ENCODE measurements at regions not wholly inside any gene's neighbourhood (a gene's known extent, or its start where the extent isn't known, plus 50 kb on each side); places are given as distances from the start of the nearest gene placed in this dataset.

DNA sequence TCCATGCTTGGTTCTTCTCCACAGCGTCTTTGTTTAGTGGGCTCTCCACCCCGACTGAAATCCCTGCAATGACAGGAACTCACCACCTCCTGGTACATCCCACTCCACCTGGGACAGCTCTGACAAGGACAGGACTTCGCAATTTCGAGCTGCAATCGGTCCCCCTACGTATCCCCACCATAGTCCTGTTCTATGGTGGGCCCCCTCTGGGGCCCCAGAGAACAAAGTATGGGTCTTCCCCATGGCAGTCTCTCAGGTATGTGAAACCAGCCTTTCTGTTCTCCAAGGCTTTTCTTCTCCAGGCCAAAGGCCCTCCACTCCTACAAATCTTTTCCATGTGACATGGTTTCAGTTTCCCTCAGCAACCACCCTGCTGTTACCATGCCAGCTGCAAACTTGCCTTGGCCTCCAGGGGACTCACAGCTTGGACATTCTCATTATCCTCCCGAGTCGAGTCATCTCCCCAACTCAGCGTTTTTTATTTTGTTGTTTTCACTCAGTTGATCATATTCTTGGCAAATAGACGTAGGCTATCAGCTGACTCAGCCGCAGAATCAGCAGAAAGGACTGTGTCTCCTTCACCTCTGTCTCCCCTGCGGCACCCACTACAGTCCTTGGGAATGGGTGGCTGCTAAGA lies 233.3 kb downstream of the OPA1 start:
- no peak for DNase-seq (ENCODE audit: low read depth in 2 of 3, low spot score in 2 of 3)

DNA sequence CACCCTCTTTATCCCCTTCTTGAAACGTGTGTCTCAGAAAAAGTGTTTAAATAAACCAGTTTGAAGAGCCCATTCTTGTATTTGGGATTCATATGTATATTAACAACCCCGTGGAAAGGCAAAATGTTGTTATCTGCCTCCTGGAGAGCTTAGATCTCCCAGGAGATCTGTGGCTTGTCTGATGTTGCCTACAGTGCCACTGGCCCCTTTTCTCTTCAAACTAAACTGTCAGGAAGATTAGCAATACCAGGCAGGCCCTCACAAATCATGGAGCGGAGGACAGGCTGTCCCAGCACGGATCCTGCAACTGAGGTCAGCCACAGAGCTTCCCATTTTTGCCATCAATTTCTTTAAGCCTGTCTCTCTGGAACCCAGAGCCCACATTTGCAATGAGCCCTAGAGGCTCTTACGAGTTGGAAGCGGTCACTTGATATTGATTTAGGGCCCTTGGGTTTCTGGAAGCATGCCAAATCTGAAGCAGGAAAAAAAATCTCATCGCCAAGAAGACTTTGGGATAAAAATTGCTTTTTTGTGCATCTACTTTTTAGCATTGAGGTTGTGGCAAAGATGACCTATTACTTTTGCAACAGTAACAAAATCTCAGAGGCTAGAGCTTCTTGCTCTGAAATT lies 234.1 kb downstream of the OPA1 start:
- no peak for DNase-seq (ENCODE audit: low read depth in 2 of 3, low spot score in 2 of 3)

DNA sequence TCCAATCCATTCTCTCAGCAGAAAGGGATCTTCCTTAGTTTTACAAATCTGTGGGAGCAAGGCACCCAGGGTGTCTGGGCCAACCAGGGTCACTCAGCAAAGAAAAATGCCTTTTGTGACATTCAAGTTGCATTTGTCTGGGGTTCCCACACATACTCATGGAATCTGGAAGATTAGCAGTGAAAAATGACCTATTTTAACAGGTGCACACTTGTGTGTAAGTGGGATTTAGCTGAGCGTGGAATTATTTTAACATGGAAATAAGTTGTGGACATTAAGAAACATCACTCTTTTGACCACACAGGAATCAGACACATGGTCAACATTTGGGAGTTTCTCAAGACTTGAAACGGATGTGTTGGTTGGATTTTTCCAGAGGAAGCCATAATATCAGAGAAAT lies 234.9 kb downstream of the OPA1 start:
- no peak for DNase-seq (ENCODE audit: low read depth in 2 of 3, low spot score in 2 of 3)

DNA sequence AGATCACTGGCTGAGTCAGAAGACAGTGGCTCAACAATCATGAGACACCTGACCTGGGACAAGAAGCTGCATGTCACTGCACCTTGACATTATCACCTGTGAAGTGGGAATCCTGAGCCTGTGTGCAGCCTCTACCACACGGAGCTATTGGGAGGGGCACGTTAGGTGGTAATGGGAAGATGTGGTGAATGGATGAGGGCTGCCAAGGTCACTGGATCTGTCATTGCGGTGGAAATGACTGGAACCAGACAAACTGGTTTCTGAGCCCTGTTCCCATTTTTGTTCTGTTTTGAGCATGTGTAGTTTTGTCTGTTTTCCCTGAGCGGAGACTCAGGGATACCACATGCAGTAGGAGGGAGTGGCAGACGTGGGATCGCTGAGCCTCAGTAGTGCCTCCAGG lies 235.5 kb downstream of the OPA1 start:
- DNase-seq (ENCODE audit: low read depth in 2 of 3, low spot score in 2 of 3) = no peak

DNA sequence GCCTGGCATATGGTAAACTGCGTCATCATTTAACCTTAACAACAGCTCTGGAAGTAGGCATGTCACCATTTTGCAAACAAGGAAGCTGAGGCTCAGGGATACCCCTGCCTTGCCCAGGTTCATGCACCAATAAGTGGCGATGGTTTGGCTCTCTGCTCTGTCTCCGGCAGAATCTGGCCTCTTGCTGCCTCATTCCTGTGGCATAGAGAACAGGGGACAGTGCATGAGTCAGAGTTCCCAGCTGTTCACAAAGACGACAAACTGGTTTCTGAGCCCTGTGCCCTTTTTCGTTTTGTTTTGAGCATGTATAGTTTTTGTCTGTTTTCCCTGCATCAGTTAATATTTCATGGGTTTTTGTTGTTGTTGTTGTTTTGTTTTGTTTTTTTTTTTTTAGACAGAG lies 236.8 kb downstream of the OPA1 start:
- DNase-seq (ENCODE audit: low read depth in 2 of 3, low spot score in 2 of 3) = no peak

DNA sequence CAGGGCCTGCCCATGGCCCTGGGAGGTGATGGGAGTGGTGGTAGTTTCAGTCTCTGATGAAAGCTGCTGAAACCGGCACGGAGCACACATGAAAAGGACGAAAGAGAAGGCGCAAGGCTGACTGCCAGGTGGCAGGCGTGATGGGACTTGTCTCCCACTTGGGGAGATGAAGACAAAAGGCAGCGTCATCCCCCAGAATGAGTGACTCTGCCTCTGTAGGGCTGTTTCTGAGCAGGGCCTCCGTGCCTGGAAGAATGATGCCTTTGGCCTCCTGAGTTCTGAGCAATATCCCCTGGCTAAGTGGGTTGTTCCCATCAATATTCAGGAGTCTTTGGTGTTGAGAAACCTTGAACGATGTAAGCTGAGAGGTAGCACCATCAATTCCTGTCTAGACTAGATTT lies 237.8 kb downstream of the OPA1 start:
- no peak for DNase-seq (ENCODE audit: low read depth in 2 of 3, low spot score in 2 of 3)

DNA sequence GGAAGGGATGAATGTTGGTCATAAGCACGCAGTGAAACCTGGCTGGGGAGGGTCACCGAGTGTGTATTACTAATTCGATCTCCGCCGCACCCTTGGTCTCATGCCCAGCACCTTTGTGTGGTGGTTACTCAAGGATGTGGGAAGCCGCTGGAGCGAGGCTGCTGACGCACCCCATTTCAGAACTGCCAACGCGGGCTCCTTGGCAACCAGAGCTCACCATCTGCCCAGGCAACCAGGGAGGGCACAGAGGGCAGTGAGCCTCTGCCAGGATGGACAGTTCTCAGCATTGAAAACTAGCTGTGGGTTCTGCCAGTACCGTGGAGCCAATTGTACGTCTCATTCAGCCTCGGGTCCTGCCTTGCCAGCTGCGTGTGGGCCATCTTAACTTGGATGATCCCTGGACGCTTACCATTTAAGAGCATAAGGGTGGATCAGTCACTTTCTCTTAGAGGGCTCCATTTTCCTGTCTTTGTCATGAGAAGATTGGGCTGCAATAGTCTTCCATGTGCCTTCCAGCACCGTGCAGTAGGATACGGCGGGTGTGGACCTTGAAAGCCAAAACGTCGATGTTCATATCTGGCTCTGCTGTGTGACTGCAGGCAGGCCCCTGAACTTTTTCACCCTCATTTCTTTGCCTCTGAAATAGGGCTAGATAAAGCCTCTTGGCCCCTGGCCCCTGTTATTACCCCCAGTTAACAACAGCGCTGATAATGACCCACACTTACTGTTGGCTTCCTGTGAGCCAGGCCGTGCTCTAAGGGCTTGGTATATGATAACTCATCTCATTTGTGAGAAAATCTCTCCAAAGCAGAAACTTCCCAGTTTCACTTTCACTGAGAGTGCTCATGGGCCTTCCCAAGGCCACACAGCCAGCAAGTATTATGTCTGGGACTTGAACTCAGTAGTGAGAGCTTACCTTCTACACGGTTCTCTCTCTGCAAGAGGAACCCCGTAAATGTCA lies 238.8 kb downstream of the OPA1 start:
- DNase-seq (ENCODE audit: low read depth in 2 of 3, low spot score in 2 of 3) = no peak

DNA sequence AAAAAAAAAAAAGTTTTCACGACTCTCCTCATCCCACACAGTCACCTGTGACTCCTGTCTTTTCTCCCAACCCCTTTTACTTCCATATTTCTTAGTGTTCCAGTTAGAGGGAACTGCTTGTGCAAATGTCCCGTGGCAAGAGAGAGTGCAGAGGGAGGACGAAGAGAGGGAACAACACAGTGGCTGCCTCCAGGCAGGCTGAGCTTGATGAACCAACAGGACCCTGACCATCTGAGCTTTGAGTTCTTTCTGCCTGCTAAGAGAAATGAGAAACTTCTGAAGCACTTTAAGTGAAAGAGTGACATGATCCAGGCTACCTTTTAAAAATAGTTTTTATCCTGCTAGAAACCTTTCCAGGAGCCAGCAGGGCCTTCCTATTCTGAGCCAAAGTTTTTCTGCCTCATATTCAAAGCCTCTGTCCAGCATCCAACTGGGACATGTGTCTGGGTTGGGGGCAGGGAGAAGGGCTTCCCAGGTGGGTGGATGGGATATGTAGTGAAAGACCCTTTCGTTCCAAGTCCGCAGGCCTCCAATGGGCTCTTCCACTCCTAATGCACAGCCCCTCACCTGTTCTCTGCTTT lies 239.9 kb downstream of the OPA1 start:
- no peak for DNase-seq (ENCODE audit: low read depth in 2 of 3, low spot score in 2 of 3)

DNA sequence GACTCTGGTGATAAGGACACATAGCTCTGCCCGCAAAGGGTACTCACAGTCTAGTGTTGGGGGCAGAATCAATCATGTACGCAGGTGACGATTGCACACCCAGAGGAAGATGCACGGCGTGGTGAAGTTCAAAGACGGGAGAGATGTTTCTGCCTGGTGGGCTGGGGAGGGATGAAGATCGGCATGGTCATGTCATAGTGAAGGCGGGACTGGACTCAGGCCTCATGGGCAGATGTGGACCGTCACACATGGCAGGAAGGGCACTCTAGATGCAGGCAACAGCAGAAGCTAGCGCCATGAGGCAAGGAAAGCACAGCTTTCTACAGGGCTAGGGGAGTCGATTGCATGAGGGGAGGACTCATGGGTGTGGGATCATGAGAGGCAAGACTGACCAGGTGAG lies 240.6 kb downstream of the OPA1 start:
- no peak for DNase-seq (ENCODE audit: low read depth in 2 of 3, low spot score in 2 of 3)

DNA sequence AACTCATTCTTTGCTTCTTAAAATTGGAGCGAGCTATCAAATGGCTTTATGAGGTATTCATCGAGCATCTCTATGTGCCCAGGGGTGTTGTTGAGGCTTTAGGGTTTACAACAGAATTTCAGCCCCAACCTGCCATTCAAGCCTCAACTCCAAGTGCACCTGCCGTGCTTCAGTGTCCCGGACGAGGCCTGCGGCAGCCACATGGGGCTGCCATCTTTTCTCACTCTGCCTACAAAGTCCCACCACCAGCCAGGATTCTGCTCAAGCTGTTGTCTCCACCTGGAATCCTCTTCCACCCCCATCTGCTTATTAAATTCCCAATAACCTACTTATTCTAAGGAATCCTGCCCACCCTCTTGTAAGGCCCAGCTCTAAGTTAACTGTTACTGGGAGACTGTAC lies 242.4 kb downstream of the OPA1 start:
- DNase-seq (ENCODE audit: low read depth in 2 of 3, low spot score in 2 of 3) = no peak

DNA sequence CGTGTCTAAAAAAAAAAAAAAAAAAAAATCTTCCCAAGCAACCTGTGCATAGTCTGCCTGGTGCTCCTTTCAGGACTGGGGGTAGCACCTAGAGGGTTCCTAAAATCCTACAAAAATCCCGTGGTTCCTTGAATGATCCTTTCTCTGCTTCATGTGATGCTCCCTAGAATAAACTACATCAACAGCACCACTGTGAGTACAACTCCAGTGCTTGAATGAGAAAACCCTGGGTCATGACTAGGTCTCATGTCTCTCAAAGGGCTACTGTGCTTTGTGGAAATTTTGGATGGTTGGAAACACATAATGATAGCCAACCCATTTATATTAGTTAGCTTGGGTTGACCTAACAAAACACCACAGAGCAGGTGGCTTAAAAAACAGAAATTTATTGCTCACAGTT lies 243.5 kb downstream of the OPA1 start:
- DNase-seq (ENCODE audit: low read depth in 2 of 3, low spot score in 2 of 3) = no peak

DNA sequence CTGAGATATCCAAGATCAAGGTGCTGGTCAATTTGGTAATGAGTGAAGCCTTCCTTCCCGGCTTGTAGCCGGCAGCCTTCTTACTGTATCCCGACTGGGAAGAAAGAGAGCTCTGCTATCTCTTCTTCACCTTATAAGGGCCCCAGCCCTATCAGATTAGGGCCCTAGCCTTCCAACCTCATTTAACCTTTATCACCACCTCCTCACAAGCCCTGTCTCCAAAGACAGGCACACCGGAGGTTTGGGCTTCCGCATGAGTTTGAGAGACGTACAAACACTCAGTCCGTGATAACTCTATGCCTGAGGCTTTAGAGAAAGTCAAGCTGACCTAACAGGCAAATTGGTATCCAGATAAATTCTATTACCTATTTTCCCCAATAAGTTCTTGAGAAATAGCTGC lies 243.9 kb downstream of the OPA1 start:
- DNase-seq (ENCODE audit: low read depth in 2 of 3, low spot score in 2 of 3) = no peak

DNA sequence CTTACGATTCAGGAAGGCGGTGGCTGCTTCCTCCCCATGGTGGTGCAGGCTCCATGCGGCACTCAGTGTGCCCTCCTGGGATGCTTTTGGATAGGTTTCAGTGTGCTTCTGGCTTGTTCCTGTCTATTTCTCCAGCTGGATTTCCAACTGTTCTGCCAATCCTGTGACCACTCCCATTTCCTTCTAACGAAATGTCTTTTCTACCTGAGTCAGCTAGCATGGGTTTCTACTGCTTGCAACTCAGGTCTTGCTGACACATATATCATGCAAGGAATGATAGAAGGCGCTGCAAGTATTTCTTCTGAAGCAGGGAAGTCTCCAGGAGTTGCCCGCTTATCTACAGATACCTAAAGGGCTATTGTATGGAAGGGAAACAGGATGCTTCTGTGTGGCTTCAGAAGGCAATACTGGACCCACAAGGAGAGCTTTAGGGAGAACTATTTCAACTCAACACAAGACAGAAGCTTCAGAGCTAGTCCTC lies 244.4 kb downstream of the OPA1 start:
- no peak for DNase-seq (ENCODE audit: low read depth in 2 of 3, low spot score in 2 of 3)

DNA sequence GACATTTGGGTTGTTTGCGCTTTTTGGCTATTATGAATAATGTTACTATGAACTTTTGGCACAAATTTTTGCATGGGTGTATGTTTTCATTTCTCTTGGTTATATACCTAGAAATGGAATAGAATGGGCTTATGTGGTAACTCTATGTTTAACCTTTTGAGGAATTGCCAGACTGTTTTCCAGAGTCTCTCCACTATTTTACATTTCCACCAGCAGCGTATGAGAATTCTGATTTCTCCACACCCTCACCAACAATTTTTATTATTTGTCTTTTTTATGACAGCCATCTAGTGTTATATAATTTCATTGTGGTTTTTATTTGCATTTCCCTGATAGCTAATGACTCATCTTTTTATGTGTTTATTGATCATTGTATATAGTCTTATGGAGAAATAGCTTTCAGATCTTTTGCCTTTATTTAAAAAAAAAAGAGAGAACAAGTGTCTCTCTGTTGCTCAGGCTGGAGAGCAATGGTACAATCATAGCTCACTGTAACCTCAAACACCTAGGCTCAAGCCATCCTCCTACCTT lies 247.2 kb downstream of the OPA1 start:
- DNase-seq (ENCODE audit: low read depth in 2 of 3, low spot score in 2 of 3) = no peak

DNA sequence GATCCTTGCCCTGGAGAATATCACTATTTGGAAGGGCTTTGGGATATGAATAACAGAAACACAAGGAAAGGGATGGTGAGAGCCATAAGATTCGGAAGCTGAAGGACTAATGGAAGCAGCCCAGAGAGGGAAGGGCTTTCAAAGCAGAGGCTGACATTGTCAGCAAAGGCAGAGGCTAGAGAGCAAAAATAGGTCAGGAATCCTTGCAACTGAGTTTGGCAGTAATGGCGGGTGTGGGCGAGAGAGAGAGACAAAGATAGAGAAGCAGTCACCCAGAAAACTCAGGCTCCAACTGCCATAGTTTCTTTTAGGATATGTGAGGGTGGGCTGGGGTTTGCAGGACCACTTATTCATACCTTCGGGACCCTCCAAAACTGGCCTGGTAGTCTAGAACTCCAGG lies 248.6 kb downstream of the OPA1 start:
- DNase-seq (ENCODE audit: low read depth in 2 of 3, low spot score in 2 of 3) = no peak

DNA sequence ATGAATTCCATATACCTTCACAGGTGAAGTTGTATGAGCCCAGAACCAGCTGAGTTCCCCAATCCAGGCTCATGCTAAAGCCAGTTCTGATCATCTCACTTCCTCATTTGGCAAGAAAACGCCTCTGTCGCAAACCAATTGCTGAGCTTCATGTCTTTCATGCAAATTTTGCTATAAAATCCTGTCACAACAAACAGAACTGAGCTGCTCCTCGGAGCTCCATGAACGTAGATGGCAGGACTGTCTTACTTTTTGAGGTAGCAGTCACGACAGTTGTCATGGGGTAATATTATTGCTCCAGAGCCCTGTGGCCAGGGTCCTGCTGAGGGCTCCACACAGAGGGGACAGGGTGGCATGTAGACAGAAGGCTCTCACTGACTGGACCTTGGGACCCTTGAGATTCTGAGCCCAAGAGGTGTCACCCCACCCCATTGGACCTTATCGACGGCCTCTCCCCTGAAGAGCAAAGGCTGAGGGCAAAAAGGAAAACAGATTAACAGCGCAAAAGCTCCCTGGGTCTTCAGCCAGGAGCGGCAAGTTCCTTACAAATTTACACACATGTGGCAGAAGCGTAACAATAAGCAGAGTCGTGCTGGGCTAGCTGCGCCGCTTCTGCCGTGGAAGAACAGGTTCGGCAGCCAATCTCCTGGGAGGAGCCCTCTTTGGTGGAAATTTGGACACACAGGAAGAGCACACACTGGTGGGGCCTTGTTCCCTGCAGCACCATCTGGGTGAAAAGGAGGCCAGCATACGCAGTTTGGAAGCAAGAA lies 249.2 kb downstream of the OPA1 start:
- DNase-seq (ENCODE audit: low read depth in 2 of 3, low spot score in 2 of 3) = no peak

DNA sequence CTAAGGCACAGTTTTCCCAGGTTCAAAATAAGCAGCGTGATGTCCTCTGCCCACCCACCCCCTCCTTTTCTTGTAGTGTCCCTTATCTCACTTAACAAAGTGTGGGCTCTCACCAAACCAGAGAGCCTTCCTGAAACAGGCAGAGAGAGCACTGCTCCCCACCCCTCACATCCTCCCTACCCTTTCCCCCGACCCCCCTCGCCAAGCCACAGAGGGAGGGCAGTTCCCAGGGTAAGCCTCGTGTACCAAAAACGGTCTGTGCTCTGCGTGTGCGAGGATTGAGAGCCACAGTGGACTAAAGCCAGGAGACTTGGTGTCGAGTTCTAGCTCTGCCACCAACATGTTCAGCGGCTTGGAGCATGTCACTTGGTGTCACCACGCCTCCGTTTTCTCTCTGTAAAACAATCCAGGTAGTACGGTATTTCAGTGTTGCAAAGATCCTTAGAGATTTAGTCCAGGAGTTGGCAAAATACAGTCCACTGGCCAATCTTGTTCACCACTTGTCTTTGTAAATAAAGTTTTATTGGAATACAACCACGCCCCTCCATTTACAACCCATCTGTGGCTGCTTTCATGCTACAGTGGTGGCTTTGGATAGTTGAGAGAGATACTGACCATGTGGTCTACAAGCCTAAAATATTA lies 249.9 kb downstream of the OPA1 start:
- no peak for DNase-seq (ENCODE audit: low read depth in 2 of 3, low spot score in 2 of 3)

DNA sequence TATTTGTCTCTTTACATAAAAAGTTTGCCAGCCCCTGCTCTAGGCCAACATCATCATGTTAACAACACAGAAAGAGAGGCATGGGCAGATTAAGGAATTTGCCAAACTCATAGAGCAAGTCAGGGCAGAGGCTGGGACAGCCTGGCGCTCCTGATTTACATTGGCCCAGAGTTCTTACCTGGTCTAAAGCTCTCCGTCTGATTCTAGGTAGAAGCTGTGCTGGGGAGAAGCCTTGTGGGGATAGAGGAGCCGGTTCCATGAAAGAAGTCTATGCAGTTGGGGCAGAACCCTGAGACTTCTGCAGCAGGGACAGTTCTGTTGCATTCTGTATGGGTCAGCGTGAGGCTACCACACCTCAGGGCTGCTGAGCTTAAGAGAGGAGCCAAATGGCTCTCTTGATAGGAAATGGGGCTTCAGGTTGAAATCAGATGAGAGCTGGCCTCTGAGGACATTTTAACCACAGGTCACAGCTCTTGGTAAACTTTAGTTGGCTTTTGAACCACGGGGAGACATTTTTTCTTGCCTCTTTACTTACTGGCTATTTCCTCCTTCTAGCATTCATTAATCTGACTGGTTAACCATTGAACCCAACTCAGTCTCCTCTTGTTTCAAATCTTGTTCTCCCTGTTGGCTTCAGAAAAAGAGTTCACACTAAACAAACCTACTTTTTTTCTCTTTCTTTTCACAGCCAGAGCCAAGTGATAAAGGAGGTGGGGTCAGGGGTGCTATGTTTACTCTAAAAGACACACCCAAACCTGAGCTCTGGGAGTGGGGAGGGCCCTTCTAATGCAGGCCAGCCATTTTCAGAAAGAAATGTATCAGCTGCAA lies 250.7 kb downstream of the OPA1 start:
- no peak for DNase-seq (ENCODE audit: low read depth in 2 of 3, low spot score in 2 of 3)

DNA sequence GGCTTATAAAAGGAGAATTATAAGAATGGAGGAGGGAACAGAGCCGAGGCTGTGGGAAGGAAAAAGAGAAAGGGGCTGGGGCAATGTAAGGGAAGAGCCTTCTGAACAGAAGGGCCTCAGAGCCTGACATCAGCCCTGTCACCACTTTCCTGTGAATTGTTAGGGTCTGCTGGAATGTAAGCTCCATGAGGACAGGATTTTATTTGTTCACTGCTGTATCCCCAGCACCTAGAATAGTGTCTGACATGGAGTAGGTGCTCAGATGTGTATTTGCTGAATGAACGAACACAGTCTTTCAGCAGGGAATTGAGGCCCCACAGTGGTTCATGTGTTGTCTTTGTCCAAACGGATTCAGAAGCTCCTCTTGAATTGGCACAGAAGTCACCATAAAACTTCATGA lies 251.5 kb downstream of the OPA1 start:
- DNase-seq (ENCODE audit: low read depth in 2 of 3, low spot score in 2 of 3) = no peak

All from activated CD8-positive, alpha-beta memory T cell treated with anti-CD3 and anti-CD28 coated beads for 48 hours (primary cell).